ENCODE measurements at regions not wholly inside any gene's neighbourhood (a gene's known extent, or its start where the extent isn't known, plus 50 kb on each side); places are given as distances from the start of the nearest gene placed in this dataset.
"Not testable (repeated sequence)": the region's sequence is repeated elsewhere in the genome, so short reads cannot be mapped to it uniquely, and the experiment has no call there.

- not testable (repeated sequence) for H3K27me3 Mint-ChIP-seq; DNase-seq; H3K27ac Mint-ChIP-seq; H3K27me3 ChIP-seq (ENCODE audit: control insufficient read depth, insufficient read depth, low read length); H3K4me3 ChIP-seq (ENCODE audit: low read depth, low read length); ATAC-seq (ENCODE audit: low read depth in 2 of 2); H3K4me3 Mint-ChIP-seq; H3K9me3 ChIP-seq (ENCODE audit: control insufficient read depth in 2 of 2, low read length in 2 of 2); H3K27ac ChIP-seq (ENCODE audit: insufficient read depth, low read length, poor library complexity, severe bottlenecking); H3K4me1 Mint-ChIP-seq; H3K36me3 Mint-ChIP-seq; H3K4me1 ChIP-seq (ENCODE audit: control insufficient read depth, insufficient read depth, low read length, poor library complexity, severe bottlenecking); H3K36me3 ChIP-seq (ENCODE audit: control insufficient read depth, insufficient read depth, low read length)
- peaks cover 0 to 14% (median 5%) of the 10 kb centered on the region in 7 donors for H3K9me3 Mint-ChIP-seq
Measured at GRCh38 chr2:49844113-49844512, 689.8 kb upstream of the FSHR start.

GRCh38 chr2:49843314-49843713 is 689.0 kb upstream of the FSHR start:
- H3K9me3 Mint-ChIP-seq, result peaks cover 0 to 12% (median 5%) of the 10 kb centered on the region in 7 donors
- ATAC-seq (ENCODE audit: low read depth in 2 of 2) (no peak), DNase-seq (no peak)
- Histone ChIP-seq H3K27ac (ENCODE audit: insufficient read depth, low read length, poor library complexity, severe bottlenecking) (no peak overlapping the region), H3K27me3 (ENCODE audit: control insufficient read depth, insufficient read depth, low read length) (no peaks in the 10 kb centered on the region), H3K4me1 (ENCODE audit: control insufficient read depth, insufficient read depth, low read length, poor library complexity, severe bottlenecking) (no peaks in the 10 kb centered on the region), H3K4me3 (ENCODE audit: low read depth, low read length) (no peak overlapping the region), H3K36me3 (ENCODE audit: control insufficient read depth, insufficient read depth, low read length) (no peaks in the 10 kb centered on the region), H3K9me3 (ENCODE audit: control insufficient read depth in 2 of 2, low read length in 2 of 2) (no peaks in the 10 kb centered on the region)
- H3K36me3 Mint-ChIP-seq, result no peaks in the 10 kb centered on the region
- no peaks in the 10 kb centered on the region for H3K27me3 Mint-ChIP-seq
- no peak overlapping the region for H3K27ac Mint-ChIP-seq
- H3K4me1 Mint-ChIP-seq, result no peaks in the 10 kb centered on the region
- no peak overlapping the region for H3K4me3 Mint-ChIP-seq

GRCh38 chr2:49840428-49840975 is 686.2 kb upstream of the FSHR start:
- peaks cover 0 to 10% (median 4%) of the 10 kb centered on the region in 7 donors for H3K9me3 Mint-ChIP-seq
- H3K27me3 Mint-ChIP-seq, result no peaks in the 10 kb centered on the region
- no peak overlapping the region for H3K27ac ChIP-seq (ENCODE audit: insufficient read depth, low read length, poor library complexity, severe bottlenecking)
- H3K4me3 Mint-ChIP-seq, result no peak overlapping the region
- no peaks in the 10 kb centered on the region for H3K4me1 ChIP-seq (ENCODE audit: control insufficient read depth, insufficient read depth, low read length, poor library complexity, severe bottlenecking)
- H3K9me3 ChIP-seq (ENCODE audit: control insufficient read depth in 2 of 2, low read length in 2 of 2), result no peaks in the 10 kb centered on the region
- H3K36me3 Mint-ChIP-seq, result no peaks in the 10 kb centered on the region
- no peaks in the 10 kb centered on the region for H3K36me3 ChIP-seq (ENCODE audit: control insufficient read depth, insufficient read depth, low read length)
- H3K27me3 ChIP-seq (ENCODE audit: control insufficient read depth, insufficient read depth, low read length), result no peaks in the 10 kb centered on the region
- no peaks in the 10 kb centered on the region for H3K4me1 Mint-ChIP-seq
- ATAC-seq (ENCODE audit: low read depth in 2 of 2), result no peak
- H3K4me3 ChIP-seq (ENCODE audit: low read depth, low read length), result no peak overlapping the region
- H3K27ac Mint-ChIP-seq, result no peak overlapping the region
- no peak for DNase-seq

GRCh38 chr2:49839818-49840217 is 685.5 kb upstream of the FSHR start:
- H3K9me3 ChIP-seq (ENCODE audit: control insufficient read depth in 2 of 2, low read length in 2 of 2), result no peaks in the 10 kb centered on the region
- no peaks in the 10 kb centered on the region for H3K4me1 Mint-ChIP-seq

GRCh38 chr2:49837561-49838293 is 683.4 kb upstream of the FSHR start:
- Mint-ChIP-seq H3K4me3 (no peak overlapping the region), H3K27ac (no peak overlapping the region), H3K9me3 (peaks cover 2 to 8% (median 4%) of the 10 kb centered on the region in 7 donors), H3K4me1 (no peaks in the 10 kb centered on the region), H3K27me3 (peaks cover 5% of the 10 kb centered on the region), H3K36me3 (no peaks in the 10 kb centered on the region)
- Histone ChIP-seq H3K27ac (ENCODE audit: insufficient read depth, low read length, poor library complexity, severe bottlenecking) (no peak overlapping the region), H3K9me3 (ENCODE audit: control insufficient read depth in 2 of 2, low read length in 2 of 2) (no peaks in the 10 kb centered on the region), H3K4me3 (ENCODE audit: low read depth, low read length) (no peak overlapping the region), H3K27me3 (ENCODE audit: control insufficient read depth, insufficient read depth, low read length) (no peaks in the 10 kb centered on the region), H3K36me3 (ENCODE audit: control insufficient read depth, insufficient read depth, low read length) (no peaks in the 10 kb centered on the region), H3K4me1 (ENCODE audit: control insufficient read depth, insufficient read depth, low read length, poor library complexity, severe bottlenecking) (no peaks in the 10 kb centered on the region)
- DNase-seq (no peak), ATAC-seq (ENCODE audit: low read depth in 2 of 2) (no peak)

More at GRCh38 chr2:49839818-49840217, 685.5 kb upstream of the FSHR start:
- H3K4me3 ChIP-seq (ENCODE audit: low read depth, low read length), result no peak overlapping the region
- H3K27ac ChIP-seq (ENCODE audit: insufficient read depth, low read length, poor library complexity, severe bottlenecking), result no peak overlapping the region
- H3K36me3 ChIP-seq (ENCODE audit: control insufficient read depth, insufficient read depth, low read length), result no peaks in the 10 kb centered on the region
- no peaks in the 10 kb centered on the region for H3K27me3 ChIP-seq (ENCODE audit: control insufficient read depth, insufficient read depth, low read length)
- ATAC-seq (ENCODE audit: low read depth in 2 of 2) (no peak), DNase-seq (no peak)
- no peaks in the 10 kb centered on the region for H3K27me3 Mint-ChIP-seq
- H3K27ac Mint-ChIP-seq, result no peak overlapping the region
- H3K9me3 Mint-ChIP-seq, result peaks cover 0 to 10% (median 4%) of the 10 kb centered on the region in 7 donors
- H3K4me3 Mint-ChIP-seq, result no peak overlapping the region
- H3K4me1 ChIP-seq (ENCODE audit: control insufficient read depth, insufficient read depth, low read length, poor library complexity, severe bottlenecking), result no peaks in the 10 kb centered on the region
- H3K36me3 Mint-ChIP-seq, result no peaks in the 10 kb centered on the region

- H3K4me1 Mint-ChIP-seq, result no peaks in the 10 kb centered on the region
- no peak for ATAC-seq (ENCODE audit: low read depth in 2 of 2)
- no peaks in the 10 kb centered on the region for H3K36me3 Mint-ChIP-seq
- H3K27me3 Mint-ChIP-seq, result peaks cover 5% of the 10 kb centered on the region
- Histone ChIP-seq H3K9me3 (ENCODE audit: control insufficient read depth in 2 of 2, low read length in 2 of 2) (no peaks in the 10 kb centered on the region), H3K4me3 (ENCODE audit: low read depth, low read length) (no peak overlapping the region), H3K27ac (ENCODE audit: insufficient read depth, low read length, poor library complexity, severe bottlenecking) (no peak overlapping the region), H3K27me3 (ENCODE audit: control insufficient read depth, insufficient read depth, low read length) (no peaks in the 10 kb centered on the region), H3K4me1 (ENCODE audit: control insufficient read depth, insufficient read depth, low read length, poor library complexity, severe bottlenecking) (no peaks in the 10 kb centered on the region), H3K36me3 (ENCODE audit: control insufficient read depth, insufficient read depth, low read length) (no peaks in the 10 kb centered on the region)
- no peak overlapping the region for H3K4me3 Mint-ChIP-seq
- peaks cover 0 to 8% (median 6%) of the 10 kb centered on the region in 7 donors for H3K9me3 Mint-ChIP-seq
- no peak for DNase-seq
- H3K27ac Mint-ChIP-seq, result no peak overlapping the region
Measured at GRCh38 chr2:49836017-49836416, 681.7 kb upstream of the FSHR start.

DNA sequence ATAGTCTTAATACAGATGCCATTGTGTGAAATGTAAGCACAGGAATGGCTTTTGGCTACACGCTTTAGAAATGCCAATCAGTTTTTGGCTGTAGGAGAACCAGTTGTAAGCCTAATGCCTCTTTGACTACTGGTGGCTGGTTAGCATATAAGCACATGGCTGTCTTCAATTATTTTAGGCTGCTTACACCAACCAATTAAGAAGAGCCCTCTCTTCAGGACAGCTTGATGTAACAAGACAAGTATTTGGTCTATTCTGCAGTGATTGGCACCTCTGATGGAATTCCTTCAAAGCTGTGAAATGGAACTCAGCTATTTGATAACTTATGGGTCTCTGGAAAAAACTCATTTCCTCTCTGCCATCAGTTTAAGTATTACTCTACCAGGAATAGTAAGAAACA is 680.1 kb upstream of the FSHR start:
- Mint-ChIP-seq H3K36me3 (no peaks in the 10 kb centered on the region), H3K4me3 (no peak overlapping the region), H3K9me3 (peaks cover 0 to 8% (median 6%) of the 10 kb centered on the region in 7 donors), H3K27me3 (peaks cover 5% of the 10 kb centered on the region), H3K27ac (no peak overlapping the region), H3K4me1 (no peaks in the 10 kb centered on the region)
- Histone ChIP-seq H3K9me3 (ENCODE audit: control insufficient read depth in 2 of 2, low read length in 2 of 2) (no peaks in the 10 kb centered on the region), H3K27ac (ENCODE audit: insufficient read depth, low read length, poor library complexity, severe bottlenecking) (no peak overlapping the region), H3K4me1 (ENCODE audit: control insufficient read depth, insufficient read depth, low read length, poor library complexity, severe bottlenecking) (no peaks in the 10 kb centered on the region), H3K36me3 (ENCODE audit: control insufficient read depth, insufficient read depth, low read length) (no peaks in the 10 kb centered on the region), H3K27me3 (ENCODE audit: control insufficient read depth, insufficient read depth, low read length) (no peaks in the 10 kb centered on the region), H3K4me3 (ENCODE audit: low read depth, low read length) (no peak overlapping the region)
- DNase-seq (no peak), ATAC-seq (ENCODE audit: low read depth in 2 of 2) (no peak)

GRCh38 chr2:49832555-49832954 is 678.2 kb upstream of the FSHR start:
- H3K36me3 ChIP-seq (ENCODE audit: control insufficient read depth, insufficient read depth, low read length), result no peaks in the 10 kb centered on the region
- H3K27ac Mint-ChIP-seq, result no peak overlapping the region
- no peak for ATAC-seq (ENCODE audit: low read depth in 2 of 2)
- H3K27me3 Mint-ChIP-seq, result peaks cover 5% of the 10 kb centered on the region
- no peak overlapping the region for H3K4me3 ChIP-seq (ENCODE audit: low read depth, low read length)
- no peaks in the 10 kb centered on the region for H3K4me1 Mint-ChIP-seq
- no peak overlapping the region for H3K4me3 Mint-ChIP-seq
- no peak overlapping the region for H3K27ac ChIP-seq (ENCODE audit: insufficient read depth, low read length, poor library complexity, severe bottlenecking)
- DNase-seq, result no peak
- H3K36me3 Mint-ChIP-seq, result no peaks in the 10 kb centered on the region
- H3K9me3 ChIP-seq (ENCODE audit: control insufficient read depth in 2 of 2, low read length in 2 of 2), result peaks cover 0 to 4% of the 10 kb centered on the region in 2 experiments
- H3K27me3 ChIP-seq (ENCODE audit: control insufficient read depth, insufficient read depth, low read length), result no peaks in the 10 kb centered on the region
- H3K4me1 ChIP-seq (ENCODE audit: control insufficient read depth, insufficient read depth, low read length, poor library complexity, severe bottlenecking), result no peaks in the 10 kb centered on the region
- peaks cover 3 to 18% (median 13%) of the 10 kb centered on the region in 7 donors for H3K9me3 Mint-ChIP-seq
